Epithelial cell of proximal tubule (primary cell): ENCODE measurements at regions not wholly inside any gene's neighbourhood (a gene's known extent, or its start where the extent isn't known, plus 50 kb on each side); places are given as distances from the start of the nearest gene placed in this dataset.
"Not testable (repeated sequence)": the region's sequence is repeated elsewhere in the genome, so short reads cannot be mapped to it uniquely, and the experiment has no call there.

ENCODE experiments used
- DNase-seq: peaks from one replicate; pipeline ENCODE4 v3.0.0-alpha.2; 2011; ENCODE audit warnings: low read depth
- H3K4me3 ChIP-seq: 2 replicates; pipeline ENCODE4 v1.5.1; 2011; ENCODE audit warnings: low read depth, mild to moderate bottlenecking, low read length

DNA sequence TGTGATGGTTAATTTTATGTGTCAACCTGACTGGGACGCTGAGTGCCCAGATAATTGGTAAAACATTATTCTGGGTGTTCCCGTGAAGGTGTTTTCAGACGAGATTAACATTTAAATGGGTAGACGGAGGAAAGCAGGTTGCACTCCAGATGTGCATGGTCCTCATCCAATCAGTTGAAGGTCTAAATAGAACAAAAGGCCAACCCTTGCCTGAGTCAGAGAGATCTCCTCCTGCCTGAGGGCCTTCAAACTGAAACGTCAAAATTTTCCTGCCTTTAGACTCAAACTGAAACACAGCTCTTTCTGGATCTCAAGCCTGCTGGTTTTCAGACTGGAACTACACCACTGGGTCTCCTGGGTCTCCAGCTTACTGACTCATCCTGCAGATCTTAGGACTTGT is 73.5 kb downstream of the NPIPA8 start:
- not testable (repeated sequence) for DNase-seq

DNA sequence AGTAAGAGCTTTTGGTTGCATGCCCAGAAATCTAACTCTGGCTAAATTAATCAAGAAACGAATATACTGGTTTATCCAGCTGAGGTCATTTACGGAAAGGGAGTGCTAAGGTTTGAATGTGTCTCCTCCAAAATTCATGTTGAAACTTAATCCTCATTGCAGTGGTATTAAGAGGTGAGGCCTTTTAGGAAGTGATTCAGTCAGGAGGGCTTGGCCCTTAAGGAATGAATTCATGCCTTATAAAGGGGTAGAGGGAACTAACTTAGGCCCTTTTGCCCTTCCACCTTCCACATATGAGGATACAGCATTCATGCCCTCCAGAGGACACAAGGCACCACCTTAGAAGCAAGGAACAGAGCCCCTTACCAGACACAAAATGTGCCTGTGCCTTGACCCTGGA is 74.7 kb downstream of the NPIPA8 start:
- DNase-seq, H3K4me3 ChIP-seq: not testable (repeated sequence)

More for the DNA sequence above, 73.5 kb downstream of the NPIPA8 start:
- not testable (repeated sequence) for H3K4me3 ChIP-seq

DNA sequence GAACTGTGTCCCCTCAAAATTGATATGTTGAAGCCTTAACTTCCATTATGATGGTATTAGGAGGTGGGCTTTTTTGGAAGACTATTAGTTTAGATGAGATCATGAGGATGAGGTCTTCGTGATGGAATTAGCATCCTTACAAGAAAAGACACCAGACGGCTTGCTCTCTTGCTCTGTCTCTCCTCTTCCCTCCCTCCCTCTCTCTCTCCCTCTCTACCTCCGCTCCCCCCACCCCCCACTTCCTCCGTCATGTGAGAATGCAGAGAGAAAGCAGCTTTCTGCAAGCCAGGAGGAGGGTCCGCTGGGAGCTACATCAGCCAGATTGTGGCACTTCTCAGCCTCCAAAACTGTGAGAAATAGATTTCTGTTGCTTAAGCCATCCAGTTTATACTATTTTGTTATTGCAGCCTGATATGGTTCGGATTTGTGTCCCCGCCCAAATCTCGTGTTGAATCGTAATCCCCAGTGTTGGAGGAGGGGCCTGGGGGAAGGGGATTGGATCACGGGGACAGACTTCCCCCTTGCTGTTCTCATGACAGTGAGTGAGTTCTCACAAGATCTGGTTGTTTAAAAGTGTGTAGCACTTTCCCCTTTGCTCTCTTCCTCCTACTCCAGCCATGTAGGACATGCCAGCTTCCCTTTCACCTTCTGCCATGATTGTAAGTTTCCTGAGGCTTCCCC is 76.9 kb downstream of the NPIPA8 start:
- not testable (repeated sequence) for DNase-seq

DNA sequence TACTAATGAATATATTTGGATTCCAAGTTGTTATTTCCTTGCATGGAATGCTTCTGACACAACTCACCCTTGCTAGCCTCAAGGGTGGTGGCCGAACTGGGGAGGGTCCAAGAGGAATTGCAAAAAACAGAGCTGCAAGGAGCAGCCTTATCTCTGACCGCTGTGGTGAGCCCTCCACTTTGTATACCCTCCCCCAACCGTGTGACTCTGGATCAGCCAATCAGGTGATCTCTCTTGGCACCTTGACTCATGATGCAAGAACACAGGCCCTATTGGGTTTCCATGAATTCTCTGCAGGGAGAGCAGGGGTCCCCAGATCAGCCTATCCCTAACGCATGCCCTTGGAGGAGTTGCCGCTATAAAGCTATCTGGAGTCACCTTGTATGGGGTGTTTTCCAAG is 83.6 kb downstream of the NPIPA8 start:
- DNase-seq, H3K4me3 ChIP-seq: not testable (repeated sequence)

More for the DNA sequence above, 76.9 kb downstream of the NPIPA8 start:
- H3K4me3 ChIP-seq = not testable (repeated sequence)

DNA sequence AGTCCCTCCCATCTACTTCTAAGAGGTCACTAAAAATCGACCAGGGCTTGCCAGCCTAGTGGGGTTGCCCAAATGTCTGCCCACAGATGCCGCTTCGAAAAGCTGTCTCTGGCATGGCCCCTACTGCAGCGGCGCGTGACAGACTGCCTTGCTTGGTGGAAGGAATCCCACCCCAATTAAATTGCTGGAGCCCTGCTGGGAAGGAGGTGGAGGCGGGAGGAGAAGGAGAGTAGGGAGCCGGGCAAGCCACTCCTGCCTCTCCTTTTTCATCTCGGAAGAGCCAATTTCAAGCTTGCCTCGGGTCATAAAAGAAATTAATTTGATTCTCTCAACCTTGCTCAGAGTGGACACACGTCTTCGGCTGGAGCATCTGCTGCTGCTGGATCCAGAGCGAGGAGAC is 106.0 kb downstream of the NPIPA8 start:
- DNase-seq, H3K4me3 ChIP-seq: not testable (repeated sequence)

DNA sequence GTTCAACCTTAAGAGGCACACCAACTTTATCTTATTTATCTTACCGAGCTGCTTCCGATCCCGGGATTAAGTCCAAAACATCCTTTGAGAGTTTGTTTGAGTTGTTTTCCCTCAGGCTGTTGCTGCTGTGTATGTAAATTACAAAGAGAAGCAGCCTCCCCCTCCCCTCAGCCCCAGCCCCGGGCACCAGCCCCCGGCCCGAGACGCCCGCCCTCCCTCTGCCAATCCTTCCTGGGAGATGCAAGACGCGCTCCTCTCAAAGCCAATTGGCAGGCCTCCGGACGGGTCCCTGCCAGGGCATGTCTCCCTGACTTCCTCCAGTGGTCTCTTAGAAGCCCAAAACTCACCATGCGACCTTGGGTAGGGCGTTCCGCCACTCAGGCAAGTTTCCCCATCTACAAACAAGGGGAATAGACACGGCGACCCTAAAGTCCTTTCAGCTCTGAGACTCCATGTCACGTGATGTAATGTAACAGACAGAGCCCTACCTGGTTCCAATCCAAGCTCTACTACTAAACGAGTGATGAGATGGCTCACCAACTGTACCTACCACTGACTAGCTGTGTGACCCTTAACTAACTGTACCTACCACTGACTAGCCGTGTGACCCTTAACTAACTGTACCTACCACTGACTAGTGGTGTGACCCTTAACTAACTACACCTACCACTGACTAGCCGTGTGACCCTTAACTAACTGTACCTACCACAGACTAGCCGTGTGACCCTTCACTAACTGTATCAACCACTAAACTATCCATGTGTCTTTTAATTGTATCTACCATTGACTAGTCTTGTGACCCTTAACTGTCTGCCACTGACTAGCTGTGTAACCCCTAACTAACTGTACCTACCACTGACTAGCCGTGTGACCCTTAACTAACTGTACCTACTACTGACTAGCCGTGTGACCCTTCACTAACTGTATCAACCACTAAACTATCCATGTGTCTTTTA is 114.2 kb downstream of the NPIPA8 start:
- not testable (repeated sequence) for H3K4me3 ChIP-seq, DNase-seq

DNA sequence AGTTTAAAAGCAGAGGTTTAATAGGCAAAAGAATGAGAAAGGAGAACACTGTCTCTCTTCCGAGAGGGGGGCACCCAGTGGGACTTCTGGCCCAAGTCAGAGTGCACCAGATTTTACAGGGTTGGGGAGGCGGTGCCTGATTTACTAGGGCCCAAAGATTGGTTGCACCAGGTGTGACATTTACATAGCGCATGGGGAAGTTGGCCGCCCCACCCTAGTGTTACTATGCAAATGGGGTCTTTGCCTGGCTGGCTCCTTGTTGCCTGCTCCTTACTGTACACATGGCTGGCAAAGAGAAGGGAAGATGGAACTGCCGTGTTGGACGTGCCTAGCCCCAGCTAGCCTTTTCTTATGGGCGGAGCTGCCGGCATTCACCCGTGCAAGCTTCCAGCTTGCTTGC is 118.8 kb downstream of the NPIPA8 start:
- H3K4me3 ChIP-seq, DNase-seq: not testable (repeated sequence)

DNA sequence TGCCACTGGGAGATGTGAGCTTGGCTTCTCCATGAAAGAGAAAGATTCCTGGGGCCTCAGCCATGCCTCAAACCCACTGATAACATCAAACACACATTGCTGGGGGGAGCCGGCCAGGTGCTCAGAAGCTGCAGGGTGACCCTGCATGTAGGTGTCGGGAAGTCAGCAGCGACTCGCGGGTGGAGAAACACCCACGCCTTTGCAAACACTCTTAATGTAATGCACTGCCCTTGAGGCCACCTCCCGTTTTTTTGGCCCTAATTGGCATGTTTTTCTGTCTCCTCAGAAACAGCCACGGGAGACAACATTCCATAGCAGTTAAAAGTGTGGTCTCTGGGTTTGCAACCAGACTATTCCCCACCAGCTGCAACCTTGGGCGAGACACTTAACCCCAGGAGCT is 119.7 kb downstream of the NPIPA8 start:
- H3K4me3 ChIP-seq, DNase-seq: not testable (repeated sequence)

DNA sequence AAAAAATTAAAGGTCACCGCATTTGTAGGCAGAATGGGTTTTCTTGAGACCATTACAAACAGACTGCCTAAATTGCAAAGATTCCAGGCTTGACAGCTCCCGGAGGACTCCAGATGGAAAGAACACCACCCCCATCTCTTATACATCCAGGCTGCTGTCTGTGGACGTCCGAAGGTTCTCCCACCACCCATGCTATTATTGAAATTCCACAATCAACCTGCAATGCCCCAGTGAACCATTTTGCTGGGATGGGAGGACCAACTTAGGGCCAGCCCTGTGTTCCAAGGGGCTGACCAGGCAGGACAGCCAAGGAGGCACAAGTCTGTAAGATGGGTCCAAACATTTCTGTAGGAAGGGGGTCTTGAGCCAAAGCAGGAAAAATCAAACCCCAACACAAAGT is 122.7 kb downstream of the NPIPA8 start:
- not testable (repeated sequence) for H3K4me3 ChIP-seq, DNase-seq

DNA sequence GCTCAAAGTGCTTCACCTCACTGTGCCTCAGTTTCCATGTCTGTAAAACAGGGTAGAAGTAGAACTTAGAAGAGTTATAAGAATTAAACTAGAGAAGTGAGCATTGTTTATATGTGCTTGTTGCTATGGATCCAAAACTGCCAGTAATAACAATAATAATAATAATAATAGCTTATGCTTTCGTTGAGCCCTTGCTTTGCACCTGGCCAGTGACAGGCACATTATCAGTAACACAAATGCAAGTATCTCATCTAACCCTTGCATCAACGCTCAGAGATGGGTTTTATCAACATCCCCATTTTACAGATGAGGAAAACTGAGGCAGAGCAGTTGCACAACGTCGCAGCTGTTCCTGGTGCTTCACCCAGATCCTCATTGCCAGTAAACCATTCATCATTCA is 125.0 kb downstream of the NPIPA8 start:
- not testable (repeated sequence) for H3K4me3 ChIP-seq, DNase-seq

DNA sequence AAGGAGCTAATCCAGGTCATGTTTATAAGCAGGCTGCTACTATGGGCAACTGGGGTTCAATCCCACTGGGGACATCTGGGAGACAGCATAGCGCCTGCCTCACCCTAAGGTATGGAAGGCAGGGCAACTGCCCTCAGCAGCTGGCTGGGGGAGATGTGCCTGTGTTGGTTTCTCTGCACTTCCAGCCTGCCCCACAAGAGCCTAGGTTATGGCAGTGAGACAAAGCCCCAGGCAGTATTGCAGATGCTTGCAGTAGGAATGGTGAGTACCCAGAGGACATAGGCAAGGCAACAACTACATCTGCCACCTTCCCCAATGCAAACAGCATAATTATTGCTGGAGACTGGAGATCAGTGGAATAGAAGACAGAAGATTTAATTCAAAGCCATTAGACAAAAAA is 131.8 kb downstream of the NPIPA8 start:
- H3K4me3 ChIP-seq, DNase-seq: not testable (repeated sequence)

DNA sequence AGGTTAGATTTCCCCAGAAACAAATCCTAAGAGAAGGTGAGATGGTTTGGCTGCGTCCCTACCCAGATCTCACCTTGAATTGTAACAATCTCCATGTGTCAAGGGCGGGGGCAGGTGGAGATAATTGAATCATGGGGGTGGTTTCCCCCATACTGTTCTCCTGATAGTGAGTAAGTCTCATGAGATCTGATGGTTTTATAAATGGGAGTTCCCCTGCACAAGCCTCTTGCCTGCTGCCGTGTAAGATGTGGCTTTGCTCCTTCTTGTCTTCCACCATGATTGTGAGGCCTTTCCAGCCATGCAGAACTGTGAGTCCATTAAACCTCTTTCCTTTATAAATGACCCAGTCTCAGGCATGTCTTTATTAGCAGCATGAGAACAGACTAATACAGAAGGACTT is 132.2 kb downstream of the NPIPA8 start:
- DNase-seq, H3K4me3 ChIP-seq: not testable (repeated sequence)

DNA sequence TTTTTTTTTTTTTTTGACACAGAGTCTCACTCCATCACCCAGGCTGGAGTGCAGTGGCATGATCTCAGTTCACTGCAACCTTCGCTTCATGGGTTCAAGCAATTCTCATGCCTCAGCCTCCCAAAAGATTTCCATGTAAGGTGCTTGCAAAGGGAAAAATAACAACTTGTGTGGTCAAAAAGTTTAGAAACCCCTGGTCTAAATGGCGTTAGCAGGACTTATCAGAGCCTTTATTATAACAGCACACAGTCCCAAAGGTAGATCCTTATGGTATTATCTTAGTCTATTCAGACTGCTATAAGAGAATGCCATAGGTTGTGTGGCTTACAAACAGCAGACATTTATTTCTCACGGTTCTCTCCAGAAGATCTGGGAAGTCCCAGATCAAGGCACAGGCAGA is 135.0 kb downstream of the NPIPA8 start:
- H3K4me3 ChIP-seq, DNase-seq: not testable (repeated sequence)

DNA sequence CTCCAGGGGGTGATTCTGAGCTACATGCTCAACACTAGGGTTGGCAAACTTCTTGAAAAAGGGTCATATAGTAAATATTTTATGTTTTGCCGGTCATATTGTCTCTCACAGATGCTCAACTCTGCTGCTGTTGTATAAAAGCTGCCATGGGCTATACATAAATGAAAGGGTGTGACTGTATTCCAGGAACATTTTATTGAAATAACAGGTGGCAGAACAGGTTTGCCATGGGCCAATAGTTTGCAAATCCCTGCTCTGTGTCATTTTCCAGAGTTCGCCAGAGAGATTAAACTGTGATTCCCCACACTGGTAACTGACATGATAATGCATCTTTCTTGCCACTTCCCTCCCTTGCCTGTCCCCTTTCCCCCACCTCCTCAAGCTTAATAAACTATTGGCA is 144.1 kb downstream of the NPIPA8 start:
- not testable (repeated sequence) for H3K4me3 ChIP-seq, DNase-seq

DNA sequence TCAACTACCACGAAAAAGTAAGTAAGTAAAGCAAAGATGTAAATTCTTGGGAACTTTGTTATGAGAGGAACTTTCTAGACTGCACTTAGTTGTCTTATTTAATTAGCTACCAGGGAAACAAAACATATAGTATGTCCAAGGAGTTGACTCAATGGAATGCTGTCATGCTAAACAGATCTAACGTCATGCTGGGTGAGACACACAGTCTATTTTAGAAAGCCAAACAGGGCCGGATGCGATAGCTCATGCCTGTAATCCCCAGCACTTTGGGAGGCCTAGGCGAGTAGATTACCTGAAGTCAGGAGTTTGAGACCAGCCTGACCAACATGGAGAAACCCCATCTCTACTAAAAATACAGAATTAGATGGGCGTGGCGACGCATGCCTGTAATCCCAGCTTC is 146.4 kb downstream of the NPIPA8 start:
- DNase-seq, H3K4me3 ChIP-seq: not testable (repeated sequence)

DNA sequence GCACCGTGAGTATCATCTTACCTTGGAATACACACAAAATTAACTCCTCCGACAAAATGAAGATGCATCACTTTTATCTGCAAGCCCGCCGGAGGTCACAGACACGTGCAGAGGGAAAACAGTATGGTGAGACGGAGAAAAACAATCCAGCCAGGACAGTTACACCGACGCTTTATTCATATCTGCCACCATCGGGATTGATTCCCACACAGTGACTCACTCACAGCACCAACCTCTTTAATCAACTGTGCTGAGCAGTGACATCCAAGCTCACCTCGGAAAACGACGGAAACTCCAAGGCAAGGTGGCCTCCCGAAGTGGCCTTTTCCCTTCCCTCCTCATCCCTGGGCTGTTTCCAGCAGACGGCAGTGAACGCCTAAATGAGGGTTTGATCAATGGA is 151.8 kb downstream of the NPIPA8 start:
- not testable (repeated sequence) for DNase-seq, H3K4me3 ChIP-seq

DNA sequence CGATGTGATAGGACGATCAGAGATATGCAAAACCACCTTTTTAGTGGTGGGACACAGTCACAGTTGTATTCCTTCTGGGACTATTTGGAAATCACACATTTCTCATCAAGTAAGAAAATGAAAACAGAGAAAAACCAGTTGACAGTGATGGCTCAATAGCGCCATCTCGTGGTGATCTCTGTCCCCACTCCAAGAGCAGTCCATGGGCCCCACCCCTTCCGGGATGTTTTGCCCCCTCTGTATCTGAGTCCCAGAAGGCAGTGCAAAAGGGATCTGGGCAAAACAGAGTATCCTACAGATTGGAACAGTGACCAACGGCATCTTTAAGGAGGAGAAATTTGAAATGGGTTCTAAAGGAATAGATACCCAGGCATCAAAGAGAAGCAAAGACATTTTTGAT is 155.5 kb downstream of the NPIPA8 start:
- H3K4me3 ChIP-seq, DNase-seq: not testable (repeated sequence)

DNA sequence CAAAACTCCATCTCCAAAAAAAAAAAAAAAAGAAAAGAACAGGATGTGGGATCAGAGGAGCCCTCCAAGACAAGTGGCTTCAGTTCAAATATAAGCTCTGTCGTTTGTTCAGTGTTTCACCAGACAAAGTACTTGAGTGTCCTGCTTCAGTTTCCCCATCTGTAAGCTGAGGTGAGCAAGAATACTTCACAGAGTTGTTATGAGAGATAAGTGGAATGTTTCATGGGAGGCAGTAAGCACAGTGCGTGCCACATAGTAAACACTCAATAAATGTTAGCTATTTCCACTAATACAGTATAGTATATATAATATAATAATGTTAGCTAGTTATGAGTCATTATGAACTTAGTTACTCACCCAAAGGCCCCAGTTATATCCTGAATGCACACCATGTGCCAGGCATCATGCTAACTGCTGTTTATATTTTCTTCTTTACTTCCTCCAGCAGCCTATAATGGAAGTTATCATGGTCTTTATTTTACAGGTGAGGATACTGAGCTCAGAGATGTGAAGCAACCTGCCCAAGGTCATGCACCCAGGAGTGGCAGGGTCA is 162.5 kb downstream of the NPIPA8 start:
- DNase-seq, H3K4me3 ChIP-seq: not testable (repeated sequence)

DNA sequence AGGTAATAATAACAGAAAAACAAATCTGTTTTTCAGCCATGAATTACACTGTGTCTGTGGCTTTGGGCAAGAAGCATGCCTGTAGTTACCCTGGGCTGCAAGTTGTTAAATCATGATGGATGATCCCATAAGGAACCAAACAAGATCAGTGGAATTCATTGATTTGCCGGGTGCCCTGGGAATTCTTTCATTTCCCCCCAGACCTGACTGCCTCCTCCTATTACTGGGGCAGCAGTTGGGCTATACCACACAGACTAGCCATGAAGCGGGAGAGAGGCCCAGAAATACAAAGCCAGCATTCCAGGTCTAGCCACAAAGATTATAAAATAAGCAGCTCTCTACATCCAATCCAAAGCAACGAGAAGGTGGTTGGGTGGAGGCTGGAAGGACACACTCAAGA is 174.2 kb downstream of the NPIPA8 start:
- H3K4me3 ChIP-seq, DNase-seq: not testable (repeated sequence)

DNA sequence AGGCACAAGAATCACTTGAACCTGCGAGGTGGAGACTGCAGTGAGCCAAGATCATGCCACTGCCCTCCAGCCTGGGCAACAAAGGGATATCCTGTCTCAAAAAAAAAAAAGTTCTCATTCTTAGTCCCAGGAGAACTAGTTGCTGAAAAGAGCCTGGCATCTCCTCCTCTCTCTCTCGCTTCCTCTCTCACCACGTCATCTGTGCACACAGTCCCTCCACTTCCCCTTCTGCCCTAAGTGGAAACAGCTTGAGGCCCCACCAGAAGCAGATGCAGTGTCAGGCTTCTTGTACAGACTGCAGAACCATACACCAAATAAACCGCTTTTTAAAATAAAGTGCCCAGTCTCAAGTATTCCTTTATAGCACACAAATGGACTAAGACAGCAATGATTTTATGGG is 175.3 kb downstream of the NPIPA8 start:
- not testable (repeated sequence) for DNase-seq, H3K4me3 ChIP-seq
